ENCODE measurements at regions not wholly inside any gene's neighbourhood (a gene's known extent, or its start where the extent isn't known, plus 50 kb on each side); places are given as distances from the start of the nearest gene placed in this dataset.

DNA sequence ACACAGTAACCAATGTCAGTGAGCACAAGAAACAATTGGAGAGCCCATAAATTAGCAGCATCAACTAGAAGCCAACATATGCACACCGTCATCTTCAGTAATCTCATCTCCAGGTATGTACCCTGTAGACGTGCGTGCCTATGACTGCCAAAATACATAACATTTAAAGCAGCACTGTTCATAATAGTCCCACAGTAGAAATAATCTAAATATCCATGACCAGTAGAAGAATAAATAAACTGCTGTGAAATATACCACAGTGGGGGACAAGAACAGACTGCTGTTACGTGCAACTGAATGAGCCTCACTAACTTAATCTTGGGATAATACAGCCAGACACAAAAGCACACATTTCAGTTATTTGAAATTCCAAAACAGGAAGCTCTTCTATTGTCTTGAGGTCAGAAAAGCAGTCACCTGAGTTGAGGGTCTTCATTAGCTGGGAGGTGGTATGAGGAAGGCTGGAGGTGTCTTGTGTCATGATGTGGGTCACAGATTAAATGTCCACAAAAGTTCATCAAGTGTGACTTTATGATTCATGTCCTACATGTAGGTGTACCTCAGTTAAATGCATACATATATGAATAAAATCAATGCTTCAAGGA, 454.2 kb upstream of the AKR1E2 start:
- Histone ChIP-seq H3K9me3 (no peaks in the 10 kb centered on the region), H3K4me1 (peaks cover 0 to 6% (median 0%) of the 10 kb centered on the region in 4 donors), H3K36me3 (no peaks in the 10 kb centered on the region), H3K27ac (no peak overlapping the region), H3K27me3 (no peaks in the 10 kb centered on the region), H3K4me3 (no peak overlapping the region)
- intact Hi-C loops (cut with DNase I; ENCODE audit: low total_unique reads), result no loop called here
- TF ChIP-seq POLR2A (IDR thresholded peaks at IDR 0.05) (no peak), POLR2AphosphoS5 (IDR thresholded peaks at IDR 0.05) (no peak), CTCF (IDR thresholded peaks at IDR 0.05) (no peak), EP300 (IDR thresholded peaks at IDR 0.05; ENCODE audit: low read depth) (no peak)
- in situ Hi-C loops (cut with MboI; ENCODE audit: low pct_ligation_motif_present in 1 of 4, low pct_unique_long_range_greater_than_20kb in 1 of 4, low sequenced_read_pairs in 3 of 4), result no loop called here
- 84 to 90% methylated on average over 4 of the region's 4 CpGs for WGBS, 2 donors (ENCODE audit: low coverage in 1 of 2)
- no peak for DNase-seq

DNA sequence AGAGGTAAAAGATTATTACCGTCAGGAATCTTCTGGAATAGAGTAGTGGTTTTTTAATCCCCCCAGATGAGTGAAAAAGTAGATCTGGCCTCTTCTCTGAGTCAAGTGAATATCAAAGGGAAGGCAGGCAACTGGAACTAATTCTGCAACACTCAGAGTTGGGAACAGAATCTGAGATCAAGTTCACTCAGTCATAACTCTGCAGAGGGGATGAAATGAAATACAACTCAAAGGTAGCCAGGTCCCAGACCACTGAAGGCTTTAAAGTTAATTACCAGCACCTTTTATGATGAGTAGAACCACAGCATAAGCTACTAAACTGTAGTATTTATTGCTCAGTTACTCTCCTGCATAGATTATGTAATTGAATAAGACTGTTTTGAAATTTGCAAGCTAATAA, 455.6 kb upstream of the AKR1E2 start:
- in situ Hi-C loops (cut with MboI; ENCODE audit: low pct_ligation_motif_present in 1 of 4, low pct_unique_long_range_greater_than_20kb in 1 of 4, low sequenced_read_pairs in 3 of 4), result no loop called here
- Histone ChIP-seq H3K4me1 (peaks cover 0 to 6% (median 0%) of the 10 kb centered on the region in 4 donors), H3K27me3 (no peaks in the 10 kb centered on the region), H3K27ac (no peak overlapping the region), H3K36me3 (no peaks in the 10 kb centered on the region), H3K4me3 (no peak overlapping the region), H3K9me3 (no peaks in the 10 kb centered on the region)
- WGBS, 2 donors (ENCODE audit: low coverage in 1 of 2), result 71% methylated on average over 1 of the region's 1 CpG
- no peak for DNase-seq
- intact Hi-C loops (cut with DNase I; ENCODE audit: low total_unique reads), result no loop called here
- TF ChIP-seq CTCF (IDR thresholded peaks at IDR 0.05) (no peak), EP300 (IDR thresholded peaks at IDR 0.05; ENCODE audit: low read depth) (no peak), POLR2AphosphoS5 (IDR thresholded peaks at IDR 0.05) (no peak), POLR2A (IDR thresholded peaks at IDR 0.05) (no peak)

DNA sequence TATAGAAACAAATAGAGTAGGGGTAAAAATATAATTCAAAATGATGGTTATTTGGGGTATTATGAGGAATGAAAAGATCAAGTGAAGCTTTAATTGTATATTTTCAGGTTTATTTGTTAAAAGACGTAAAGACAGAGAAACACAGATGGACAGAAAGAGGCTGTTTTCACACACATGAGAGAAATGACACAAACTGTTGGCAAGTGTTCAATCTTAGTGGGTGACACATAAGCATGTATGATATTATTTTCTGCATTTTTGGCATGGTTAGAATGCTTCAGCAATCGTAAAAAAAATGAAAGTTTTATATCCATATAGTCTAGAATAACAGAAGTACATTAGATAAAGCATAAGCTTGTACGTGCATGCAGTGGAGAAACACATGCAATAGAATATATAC, 464.4 kb upstream of the AKR1E2 start:
- Histone ChIP-seq H3K27me3 (no peaks in the 10 kb centered on the region), H3K4me3 (no peak overlapping the region), H3K27ac (no peak overlapping the region), H3K9me3 (no peaks in the 10 kb centered on the region), H3K36me3 (no peaks in the 10 kb centered on the region), H3K4me1 (no peaks in the 10 kb centered on the region)
- no peak for DNase-seq
- 81% methylated on average over 3 of the region's 3 CpGs for WGBS, 2 donors (ENCODE audit: low coverage in 1 of 2)
- in situ Hi-C loops (cut with MboI; ENCODE audit: low pct_ligation_motif_present in 1 of 4, low pct_unique_long_range_greater_than_20kb in 1 of 4, low sequenced_read_pairs in 3 of 4) (no loop called here), intact Hi-C loops (cut with DNase I; ENCODE audit: low total_unique reads) (no loop called here)
- TF ChIP-seq CTCF (IDR thresholded peaks at IDR 0.05), result no peak

DNA sequence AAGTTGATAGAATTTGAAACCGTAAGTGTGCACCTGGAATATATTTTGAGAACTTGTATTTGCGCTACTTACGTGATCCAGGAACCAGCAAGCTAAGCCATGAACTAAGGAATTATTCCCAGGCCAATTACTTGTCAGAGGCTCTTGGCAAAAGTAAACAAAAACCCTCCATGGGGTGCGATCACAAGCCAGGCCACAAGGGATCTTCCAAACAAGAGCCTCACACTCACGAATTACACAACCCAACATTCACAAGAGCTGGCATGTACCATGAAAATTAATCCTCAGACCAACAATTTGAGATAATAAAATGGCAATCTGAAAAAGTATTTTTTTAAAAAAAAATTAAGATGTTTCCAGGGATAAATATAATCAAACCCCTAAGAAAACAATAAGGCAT, 467.0 kb upstream of the AKR1E2 start:
- TF ChIP-seq CTCF (IDR thresholded peaks at IDR 0.05), result peak in 1 of 5 experiments; percentile 13
- no peak for TF ChIP-seq POLR2A (IDR thresholded peaks at IDR 0.05)
- no peaks in the 10 kb centered on the region for H3K36me3 ChIP-seq
- no peak for DNase-seq
- no peaks in the 10 kb centered on the region for H3K9me3 ChIP-seq
- in situ Hi-C loops (cut with MboI; ENCODE audit: low pct_ligation_motif_present in 1 of 4, low pct_unique_long_range_greater_than_20kb in 1 of 4, low sequenced_read_pairs in 3 of 4) (no loop called here), intact Hi-C loops (cut with DNase I; ENCODE audit: low total_unique reads) (no loop called here)
- no peak overlapping the region for H3K4me3 ChIP-seq
- no peak overlapping the region for H3K27ac ChIP-seq
- no peaks in the 10 kb centered on the region for H3K27me3 ChIP-seq
- H3K4me1 ChIP-seq, result peaks cover 0 to 7% (median 4%) of the 10 kb centered on the region in 4 donors
- 78 to 87% methylated on average over 3 to 5 of the region's 5 CpGs for WGBS, 2 donors (ENCODE audit: low coverage in 1 of 2)
